ENCODE measurements at regions not wholly inside any gene's neighbourhood (a gene's known extent, or its start where the extent isn't known, plus 50 kb on each side); places are given as distances from the start of the nearest gene placed in this dataset.

GRCh38 chr4:10973686-10974085 is 289.1 kb upstream of the CLNK start:
- DNase-seq, result no peak

- DNase-seq, result no peak
Observed at GRCh38 chr4:10971800-10972401, 287.3 kb upstream of the CLNK start.

- DNase-seq, result peak; percentile 19
Observed at GRCh38 chr4:10965196-10965595, 280.6 kb upstream of the CLNK start.

GRCh38 chr4:10963958-10964703 is 279.6 kb upstream of the CLNK start:
- DNase-seq, result no peak

GRCh38 chr4:10963241-10963640 is 278.7 kb upstream of the CLNK start:
- no peak for DNase-seq

- DNase-seq, result no peak
Observed at GRCh38 chr4:10962246-10962645, 277.7 kb upstream of the CLNK start.

- no peak for DNase-seq
Observed at GRCh38 chr4:10960389-10960788, 275.8 kb upstream of the CLNK start.

- no peak for DNase-seq
Observed at GRCh38 chr4:10959586-10959985, 275.0 kb upstream of the CLNK start.

GRCh38 chr4:10958226-10958856 is 273.8 kb upstream of the CLNK start:
- no peak for DNase-seq

GRCh38 chr4:10951306-10951705 is 266.7 kb upstream of the CLNK start:
- no peak for DNase-seq

GRCh38 chr4:10949039-10949733 is 264.6 kb upstream of the CLNK start:
- DNase-seq, result no peak

- DNase-seq, result no peak
Observed at GRCh38 chr4:10947898-10948297, 263.3 kb upstream of the CLNK start.

- no peak for DNase-seq
Observed at GRCh38 chr4:10944321-10944720, 259.8 kb upstream of the CLNK start.

GRCh38 chr4:10942156-10942555 is 257.6 kb upstream of the CLNK start:
- DNase-seq, result no peak

GRCh38 chr4:10929818-10930217 is 245.2 kb upstream of the CLNK start:
- DNase-seq, result no peak

- DNase-seq, result no peak
Observed at GRCh38 chr4:10925996-10926395, 241.4 kb upstream of the CLNK start.

- DNase-seq, result no peak
Observed at GRCh38 chr4:10924274-10924673, 239.7 kb upstream of the CLNK start.

GRCh38 chr4:10917566-10917965 is 233.0 kb upstream of the CLNK start:
- peak; percentile 27 for DNase-seq

- DNase-seq, result no peak
Observed at GRCh38 chr4:10898072-10898471, 213.5 kb upstream of the CLNK start.

GRCh38 chr4:10897076-10897475 is 212.5 kb upstream of the CLNK start:
- DNase-seq, result no peak

- no peak for DNase-seq
Observed at GRCh38 chr4:10893395-10893794, 208.8 kb upstream of the CLNK start.

GRCh38 chr4:10891866-10892265 is 207.3 kb upstream of the CLNK start:
- no peak for DNase-seq

- DNase-seq, result no peak
Observed at GRCh38 chr4:10889819-10890218, 205.3 kb upstream of the CLNK start.

Measured in NCI-H1694 (cell line).